Stimulated activated CD8-positive, alpha-beta memory T cell treated with anti-CD3 and anti-CD28 coated beads, Interleukin-15, amount 100 ng/mL, for 24 hours (primary cell): ENCODE measurements at regions not wholly inside any gene's neighbourhood (a gene's known extent, or its start where the extent isn't known, plus 50 kb on each side); places are given as distances from the start of the nearest gene placed in this dataset.
"Not testable (repeated sequence)": the region's sequence is repeated elsewhere in the genome, so short reads cannot be mapped to it uniquely, and the experiment has no call there.

Experiments
- DNase-seq: peaks from one replicate; pipeline ENCODE4 v3.0.0-alpha.2; 2020; ENCODE audit warnings: low read depth

DNA sequence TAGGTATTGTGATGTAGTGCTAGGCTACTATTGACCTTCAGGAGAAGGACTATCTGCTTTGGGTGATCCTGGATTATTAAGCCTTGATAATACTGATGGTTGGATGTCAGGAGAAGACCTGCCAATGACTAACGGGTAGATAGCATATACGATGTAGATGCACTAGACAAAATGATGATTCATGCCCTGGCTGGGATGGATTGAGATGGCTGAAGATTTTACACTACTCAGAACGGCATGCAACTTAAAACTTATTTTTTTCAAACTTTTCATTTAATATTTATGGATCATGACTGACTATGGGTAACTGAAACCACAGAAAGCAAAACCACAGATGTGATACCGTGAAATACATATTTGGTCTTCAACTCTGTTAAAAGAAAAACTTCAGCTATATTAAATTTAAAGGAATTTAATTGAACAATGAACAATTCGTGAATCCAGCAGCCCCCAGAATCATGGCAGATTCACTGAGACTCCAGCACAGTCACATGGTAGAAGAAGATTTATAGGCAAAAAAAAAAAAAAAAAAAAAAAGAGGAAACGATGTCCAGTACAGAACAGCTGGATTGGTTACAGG lies 124.6 kb upstream of the CDK13 start:
- no peak for DNase-seq

DNA sequence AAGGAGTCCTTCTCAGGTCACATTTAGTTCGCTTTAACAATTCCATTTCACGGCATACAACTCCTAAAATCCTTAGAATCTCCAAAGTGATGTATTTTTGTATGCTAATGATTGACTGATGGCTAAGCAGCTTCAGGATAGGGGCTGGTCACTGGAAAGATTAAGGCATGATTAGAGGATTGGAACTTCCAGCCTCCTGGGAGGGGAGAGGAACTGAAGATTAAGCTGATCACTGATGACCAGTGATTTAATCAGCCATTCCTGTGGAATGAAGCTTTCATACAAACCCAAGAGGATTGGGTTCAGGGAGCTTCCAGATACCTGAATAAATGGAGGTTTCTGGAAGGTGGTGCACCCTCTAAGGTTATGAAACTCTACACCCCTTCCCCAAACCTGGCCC lies 123.9 kb upstream of the CDK13 start:
- no peak for DNase-seq

DNA sequence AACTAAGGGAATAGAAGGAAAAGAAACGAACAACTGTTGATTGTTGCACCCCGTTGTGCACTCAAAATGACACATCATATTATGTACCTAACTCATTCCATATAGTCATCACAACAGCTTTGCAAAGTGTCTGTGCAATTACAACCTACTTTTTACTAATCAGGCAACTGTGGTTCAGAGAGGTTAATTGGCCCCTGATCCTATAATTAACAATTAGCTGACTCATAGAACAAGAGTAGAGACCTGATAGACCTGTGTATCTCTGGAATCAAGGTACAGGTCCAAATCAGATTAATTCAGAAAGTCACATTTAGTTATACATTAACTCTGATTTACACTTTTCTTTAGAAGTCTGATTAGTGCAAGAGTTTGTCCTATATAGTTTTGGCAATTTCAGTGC lies 122.5 kb upstream of the CDK13 start:
- DNase-seq = no peak

DNA sequence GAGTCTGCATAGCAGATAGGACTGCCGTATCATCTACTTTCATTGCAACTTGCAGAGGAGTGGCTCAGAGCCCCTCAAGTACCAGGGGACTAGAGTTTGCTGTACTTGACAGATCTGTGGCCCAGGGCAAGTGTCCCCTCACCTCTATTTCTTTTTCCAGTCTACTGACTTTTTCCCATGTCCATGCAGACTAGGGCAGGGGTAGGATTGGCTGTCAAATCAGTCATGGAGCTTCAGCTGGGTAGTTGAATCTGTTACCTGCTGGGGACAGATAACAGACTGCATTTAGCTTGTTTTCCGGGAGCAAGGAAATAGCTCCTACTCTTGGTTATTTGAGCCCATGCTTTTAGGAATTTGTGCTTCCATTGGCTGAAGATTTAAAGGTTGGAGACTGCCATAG lies 121.0 kb upstream of the CDK13 start:
- no peak for DNase-seq

DNA sequence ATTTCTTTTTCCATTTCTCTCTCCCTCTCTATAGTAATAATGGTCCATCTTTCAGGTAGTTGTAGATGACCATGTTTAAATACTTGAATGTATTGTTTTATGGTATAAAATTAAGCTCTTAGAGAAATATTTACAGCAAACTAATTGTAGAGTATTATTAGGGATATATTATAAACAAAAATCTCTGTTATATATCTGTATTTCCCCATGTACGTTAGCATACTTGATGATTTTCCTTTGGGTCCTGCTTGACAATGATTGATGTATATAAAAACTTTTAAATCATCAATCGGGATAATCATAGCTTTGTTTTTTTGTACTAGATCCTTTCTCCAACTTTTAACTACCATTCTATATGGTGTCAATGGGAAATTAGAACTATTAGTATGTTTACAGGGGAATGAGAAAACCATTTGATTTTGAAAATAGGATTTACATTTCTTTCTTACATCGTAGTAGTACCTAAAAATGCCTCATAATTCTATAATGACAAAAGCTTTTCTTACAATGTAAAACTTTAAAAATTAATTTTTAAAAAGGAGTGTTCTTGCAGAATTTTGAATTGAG lies 117.5 kb upstream of the CDK13 start:
- DNase-seq = no peak

DNA sequence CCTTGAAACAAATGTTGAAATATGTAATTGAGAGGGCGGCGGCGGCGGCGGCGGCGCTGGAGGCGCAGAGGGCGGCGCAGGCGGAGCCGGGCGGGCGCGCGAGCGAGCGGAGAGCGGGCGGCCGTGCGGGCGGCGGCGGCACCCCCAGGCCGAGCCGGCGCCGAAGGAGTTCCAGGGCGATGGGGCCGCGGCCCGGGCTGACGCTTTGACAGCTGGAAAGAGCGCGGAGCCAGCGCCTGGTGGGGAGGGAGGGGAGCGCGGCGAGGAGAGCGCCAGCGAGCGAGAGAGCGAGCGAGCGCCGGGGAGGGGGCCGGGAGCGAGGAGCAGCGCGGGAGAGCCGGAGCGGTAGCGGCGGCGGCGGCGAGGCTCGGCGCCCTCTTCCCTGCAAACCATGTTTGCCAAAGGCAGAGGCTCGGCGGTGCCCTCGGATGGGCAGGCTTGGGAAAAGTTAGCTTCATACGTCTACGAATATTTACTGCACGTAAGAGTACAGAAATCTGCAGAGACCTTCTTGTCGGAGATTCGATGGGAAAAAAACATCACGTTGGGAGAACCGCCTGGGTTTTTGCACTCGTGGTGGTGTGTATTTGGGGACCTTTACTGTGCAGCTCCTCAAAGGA lies 116.8 kb upstream of the CDK13 start:
- DNase-seq = peak; percentile 9

DNA sequence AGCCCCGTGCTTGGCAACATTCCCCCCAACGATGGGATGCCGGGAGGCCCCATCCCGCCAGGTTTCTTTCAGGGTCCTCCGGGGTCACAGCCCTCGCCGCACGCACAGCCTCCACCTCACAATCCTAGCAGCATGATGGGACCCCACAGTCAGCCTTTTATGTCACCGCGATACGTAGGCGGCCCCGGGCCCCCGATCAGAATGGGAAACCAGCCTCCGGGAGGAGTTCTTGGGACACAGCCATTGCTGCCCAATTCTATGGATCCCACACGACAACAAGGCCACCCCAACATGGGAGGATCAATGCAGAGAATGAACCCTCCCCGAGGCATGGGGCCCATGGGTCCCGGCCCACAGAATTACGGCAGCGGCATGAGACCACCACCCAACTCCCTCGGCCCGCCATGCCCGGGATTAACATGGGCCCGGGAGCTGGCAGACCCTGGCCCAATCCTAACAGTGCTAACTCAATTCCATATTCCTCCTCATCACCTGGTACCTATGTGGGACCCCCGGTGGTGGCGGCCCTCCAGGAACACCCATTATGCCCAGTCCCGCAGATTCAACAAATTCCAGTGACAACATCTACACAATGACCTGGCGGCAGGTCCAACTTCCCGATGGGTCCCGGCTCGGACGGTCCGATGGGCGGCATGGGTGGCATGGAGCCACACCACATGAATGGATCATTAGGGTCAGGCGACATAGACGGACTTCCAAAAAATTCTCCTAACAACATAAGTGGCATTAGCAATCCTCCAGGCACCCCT lies 116.0 kb upstream of the CDK13 start:
- DNase-seq = not testable (repeated sequence)

DNA sequence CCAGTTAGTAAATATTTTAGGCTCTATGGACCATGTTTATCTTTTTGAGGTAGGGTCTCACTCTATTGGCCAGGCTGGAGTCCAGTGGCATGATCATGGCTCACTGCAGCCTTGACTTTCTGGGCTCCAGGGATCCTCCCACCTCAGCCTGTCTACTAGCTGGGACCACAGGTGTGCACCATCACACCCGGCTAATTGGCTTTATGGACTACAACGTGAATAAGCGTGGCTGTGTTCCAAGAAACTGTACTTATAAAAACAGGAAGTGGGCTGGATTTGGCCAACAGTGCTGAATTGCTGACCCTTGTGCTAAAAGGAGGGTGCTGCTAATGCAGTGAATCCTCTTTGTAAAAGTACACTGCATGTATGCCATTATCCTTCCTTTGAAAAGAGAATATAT lies 111.7 kb upstream of the CDK13 start:
- DNase-seq = no peak

DNA sequence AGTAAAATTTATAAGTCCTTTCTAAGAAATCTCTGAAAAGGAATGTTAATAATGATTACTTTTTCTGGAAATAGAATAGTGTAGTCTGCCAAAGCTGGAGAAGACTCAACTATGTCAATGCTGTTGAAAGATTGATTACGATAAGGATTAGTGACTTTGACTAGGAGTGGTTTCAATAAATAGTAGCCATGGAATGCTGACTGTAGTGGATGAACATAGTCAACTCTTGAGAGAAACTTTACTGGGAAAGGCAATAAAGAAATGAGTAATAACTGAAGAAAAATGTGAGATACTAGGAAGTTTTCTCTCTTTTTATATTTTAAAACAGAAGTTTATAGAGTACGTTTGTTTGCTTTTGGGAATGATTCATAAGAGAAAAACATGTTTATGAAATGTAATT lies 105.0 kb upstream of the CDK13 start:
- no peak for DNase-seq

DNA sequence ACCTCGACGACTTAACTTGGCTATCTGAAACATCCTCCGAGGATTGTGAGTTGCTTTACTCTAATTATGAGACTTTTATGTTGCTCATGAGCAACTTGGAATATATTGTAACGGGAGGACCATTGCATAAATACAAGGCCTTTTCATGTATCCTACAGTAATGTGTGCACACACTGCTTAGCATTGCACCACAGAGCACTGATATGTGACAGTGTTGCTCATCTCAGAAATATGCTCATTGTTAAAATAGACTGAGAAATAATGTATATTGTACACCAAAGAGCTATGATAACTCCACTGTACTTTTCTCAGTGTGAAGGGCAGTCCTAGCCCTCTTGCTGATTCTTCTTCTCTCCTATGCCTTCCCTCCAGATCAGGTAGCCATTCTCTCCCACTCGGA lies 102.8 kb upstream of the CDK13 start:
- DNase-seq = no peak

DNA sequence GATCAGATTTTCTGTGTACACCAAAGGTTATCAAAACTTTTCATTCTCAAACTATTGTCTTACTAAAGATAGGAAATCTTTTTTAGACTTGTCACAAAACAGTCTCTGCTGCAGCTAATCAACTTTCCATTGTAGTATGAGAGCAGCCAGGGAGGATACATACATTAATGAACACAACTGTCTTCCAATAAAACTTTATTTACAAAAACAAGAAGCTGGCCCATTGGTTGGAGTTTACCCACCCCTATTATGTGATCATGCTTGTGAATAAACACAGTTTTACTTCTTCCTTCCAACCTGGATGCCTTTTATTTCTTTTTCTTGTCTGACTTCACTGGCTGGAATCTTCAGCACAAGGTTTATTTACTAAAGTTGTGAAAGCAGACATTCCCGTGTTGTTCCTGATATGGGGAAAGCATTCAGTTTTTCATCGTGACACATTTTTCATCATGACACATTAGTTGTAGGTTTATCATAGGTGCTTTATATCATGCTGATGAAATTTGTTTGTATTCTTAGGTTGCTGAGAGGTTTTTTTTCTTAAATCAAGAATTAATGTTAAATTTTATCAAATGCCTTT lies 98.5 kb upstream of the CDK13 start:
- no peak for DNase-seq

DNA sequence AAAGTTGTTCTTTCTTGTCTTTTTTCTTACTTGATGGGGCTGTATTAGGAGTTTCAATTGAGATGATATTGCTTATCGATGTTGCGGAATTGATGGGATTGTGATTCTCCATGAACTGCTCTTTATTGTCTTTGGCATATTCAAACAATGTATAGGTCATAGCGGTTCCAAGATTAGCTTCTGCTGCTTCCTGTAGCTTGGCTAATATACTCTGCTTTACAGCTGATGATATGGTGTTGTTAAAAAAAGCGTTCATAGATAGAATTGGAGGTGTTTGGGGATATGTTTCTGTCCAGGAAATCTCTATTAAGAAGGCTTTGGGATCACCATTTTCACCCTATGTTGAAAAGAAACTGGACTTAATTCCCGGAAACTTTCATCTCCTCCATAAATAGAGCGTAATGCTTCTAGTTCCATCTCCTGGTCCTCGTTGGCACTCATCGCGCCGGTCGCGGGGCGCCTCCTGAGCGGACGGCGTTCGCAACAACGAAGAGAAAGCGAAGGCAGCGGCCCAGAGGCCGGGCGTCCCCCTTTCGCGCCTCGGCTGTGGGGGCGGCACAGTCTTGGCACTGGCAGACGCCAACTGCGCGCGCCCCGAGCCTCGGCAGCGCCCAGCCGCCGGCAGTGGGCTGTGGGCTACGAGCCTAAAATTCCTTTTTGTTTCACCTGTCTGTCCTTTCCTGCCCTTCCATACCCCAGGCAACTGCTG lies 95.3 kb upstream of the CDK13 start:
- DNase-seq = not testable (repeated sequence)

DNA sequence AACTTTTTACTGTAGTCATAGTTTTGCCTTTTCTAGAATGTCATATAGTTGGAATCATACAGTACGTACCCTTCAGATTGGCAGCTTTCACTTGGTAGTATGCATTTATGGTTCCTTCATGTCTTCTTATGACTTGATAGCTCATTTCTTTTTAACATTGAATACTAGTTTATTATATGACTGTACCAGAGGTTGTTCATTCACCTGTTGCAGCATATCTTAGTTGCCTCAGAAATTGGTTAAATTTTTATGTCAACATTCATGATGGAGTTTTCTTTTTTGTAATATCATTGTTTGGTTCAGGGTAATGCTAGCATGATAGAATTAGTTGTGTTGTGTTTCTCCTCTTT lies 94.8 kb upstream of the CDK13 start:
- no peak for DNase-seq

DNA sequence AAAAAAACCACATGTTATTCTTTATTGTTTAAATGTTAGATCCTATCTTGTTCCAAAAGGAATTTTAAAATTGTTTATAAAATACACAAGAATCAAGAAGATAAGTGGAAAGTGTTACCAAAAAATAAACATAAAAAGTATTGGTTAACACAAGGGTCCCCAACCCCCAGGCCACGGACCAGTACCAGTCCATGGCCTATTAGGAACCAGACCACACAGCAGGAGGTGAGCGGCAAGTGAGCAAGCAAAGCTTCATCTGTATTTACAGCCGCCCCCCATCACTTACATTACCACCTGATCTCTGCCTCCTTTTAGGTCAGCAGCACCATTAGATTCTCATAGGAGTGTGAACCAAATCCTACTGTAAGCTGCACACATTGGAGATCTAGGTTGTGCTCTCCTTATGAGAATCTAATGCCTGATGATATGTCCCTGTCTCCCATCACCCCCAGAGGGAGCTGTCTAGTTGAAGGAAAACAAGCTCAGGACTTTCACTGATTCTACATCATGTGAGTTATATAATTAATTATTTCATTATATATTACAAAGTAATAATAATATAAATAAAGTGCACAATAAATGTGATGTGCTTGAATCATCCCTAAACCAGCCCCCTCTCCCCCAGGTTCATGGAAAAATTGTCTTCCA lies 86.3 kb upstream of the CDK13 start:
- DNase-seq = not testable (repeated sequence)

DNA sequence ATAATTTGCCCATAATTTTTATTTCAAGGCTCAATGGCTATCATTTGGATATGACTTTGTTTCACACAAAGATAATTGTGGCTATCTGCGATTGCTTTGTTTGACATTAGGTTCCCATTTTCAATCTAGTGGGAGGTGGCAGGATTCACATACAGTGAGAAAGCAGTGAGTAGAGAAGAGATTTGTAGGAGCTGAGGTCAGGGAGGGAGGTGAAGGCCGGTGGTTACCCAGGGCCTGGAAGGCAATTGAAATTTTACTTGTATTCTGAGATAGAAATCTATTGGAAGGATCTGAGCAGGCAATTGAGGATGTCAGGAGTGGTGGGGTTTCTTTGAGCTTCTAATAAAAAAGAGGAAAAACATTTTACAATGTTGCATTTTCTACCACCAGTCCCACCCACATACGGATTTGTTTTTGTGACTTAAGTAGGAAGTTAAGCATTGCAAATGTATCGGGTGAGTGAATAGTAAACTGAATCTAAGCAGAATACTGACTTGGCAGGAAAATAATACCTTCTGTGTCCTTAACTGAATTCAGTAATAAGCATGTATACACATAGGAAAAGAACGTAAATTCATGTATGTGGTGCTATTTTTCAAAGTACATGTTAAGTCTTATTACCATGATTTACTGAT lies 80.1 kb upstream of the CDK13 start:
- not testable (repeated sequence) for DNase-seq

DNA sequence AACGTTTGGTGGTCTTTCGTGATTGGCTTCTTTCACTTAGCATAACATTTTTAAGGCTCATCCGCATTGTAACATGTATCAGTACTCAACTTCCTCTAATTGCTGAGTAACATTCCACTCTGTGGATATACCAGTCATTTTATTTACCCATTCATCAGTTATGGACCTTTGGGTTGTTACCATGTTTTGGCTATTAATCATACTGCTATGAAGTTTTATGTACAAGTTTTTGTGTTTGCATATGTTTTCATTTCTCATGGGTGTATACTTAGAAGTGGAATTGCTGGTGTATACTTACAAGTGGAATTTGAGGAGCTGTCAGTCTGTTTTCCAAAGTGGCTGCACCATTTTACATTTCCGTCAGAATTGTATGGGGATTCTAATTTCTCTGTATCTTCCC lies 78.4 kb upstream of the CDK13 start:
- DNase-seq = not testable (repeated sequence)

DNA sequence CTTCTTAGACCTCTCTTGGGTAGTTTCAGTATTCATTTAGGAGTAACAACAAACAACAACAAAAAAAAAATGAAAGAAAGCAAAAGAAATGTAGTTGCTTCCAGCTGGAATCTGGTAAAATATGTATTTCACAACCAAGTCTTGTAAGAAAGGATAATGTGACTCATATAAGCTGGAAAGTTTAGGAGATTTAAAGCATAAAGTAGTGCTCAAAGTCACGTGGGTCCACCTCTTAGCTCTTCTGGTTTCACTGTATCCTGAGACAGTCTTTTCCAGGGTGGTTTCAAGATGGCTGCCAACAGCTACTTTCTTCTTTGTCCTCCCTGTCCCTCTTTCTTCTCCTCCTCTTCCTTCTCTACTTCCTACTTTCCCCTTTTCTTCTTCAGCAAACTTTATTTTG lies 69.5 kb upstream of the CDK13 start:
- no peak for DNase-seq

DNA sequence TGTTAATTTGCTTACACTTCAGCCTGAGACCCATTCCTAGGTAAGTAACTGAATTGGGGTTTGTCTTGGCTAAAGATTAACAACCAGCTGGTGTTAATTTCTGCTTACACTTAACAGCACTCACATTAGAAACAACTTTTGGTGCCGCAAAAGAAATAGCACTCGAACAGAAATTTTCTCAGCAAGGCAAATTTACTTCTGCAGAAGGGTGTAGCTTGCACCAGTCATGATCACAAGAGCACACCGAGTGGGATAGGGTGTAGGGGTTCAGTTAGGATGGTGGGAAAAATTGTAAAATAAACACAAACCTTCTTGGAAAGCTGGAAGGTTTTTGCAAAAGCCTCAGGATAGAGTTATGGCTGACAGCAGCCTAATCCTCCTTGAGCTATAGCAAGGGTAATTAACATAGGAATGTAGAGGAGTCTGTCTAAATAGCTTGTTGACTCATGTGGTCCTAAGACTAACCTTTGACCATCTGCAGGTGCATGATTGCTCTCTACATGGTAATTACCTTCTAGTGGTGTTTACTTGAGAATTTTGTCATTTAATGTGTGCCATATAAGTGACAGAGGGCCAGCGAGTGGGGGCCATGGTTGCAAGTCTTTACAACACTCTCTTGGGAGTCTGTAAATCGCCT lies 67.8 kb upstream of the CDK13 start:
- no peak for DNase-seq

DNA sequence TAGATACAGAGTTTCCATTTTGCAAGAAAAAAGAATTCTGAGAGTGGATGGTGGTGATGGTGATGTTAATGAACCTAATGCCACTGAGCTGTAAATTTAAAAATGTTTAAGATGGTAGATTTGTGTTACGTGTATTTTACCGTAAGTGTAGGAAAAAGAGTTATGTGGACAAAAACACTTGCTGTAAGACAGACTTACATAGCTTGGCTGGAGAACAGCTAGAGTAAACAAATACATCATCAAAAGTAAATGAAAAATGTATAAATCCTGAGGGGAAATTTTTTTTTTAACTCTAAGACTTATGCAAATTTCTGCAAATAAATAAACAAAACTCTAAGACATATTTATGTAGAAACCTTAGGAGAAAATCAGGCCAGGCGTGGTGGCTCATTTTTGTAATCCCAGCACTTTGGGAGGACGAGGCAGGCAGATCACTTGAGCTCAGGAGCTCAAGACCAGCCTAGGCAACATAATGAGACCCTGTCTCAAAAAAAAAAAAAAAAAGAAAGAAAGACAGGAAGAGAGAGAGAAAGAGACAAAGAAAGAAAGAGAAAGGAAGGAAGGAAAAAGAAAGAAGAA lies 66.2 kb upstream of the CDK13 start:
- DNase-seq = no peak

DNA sequence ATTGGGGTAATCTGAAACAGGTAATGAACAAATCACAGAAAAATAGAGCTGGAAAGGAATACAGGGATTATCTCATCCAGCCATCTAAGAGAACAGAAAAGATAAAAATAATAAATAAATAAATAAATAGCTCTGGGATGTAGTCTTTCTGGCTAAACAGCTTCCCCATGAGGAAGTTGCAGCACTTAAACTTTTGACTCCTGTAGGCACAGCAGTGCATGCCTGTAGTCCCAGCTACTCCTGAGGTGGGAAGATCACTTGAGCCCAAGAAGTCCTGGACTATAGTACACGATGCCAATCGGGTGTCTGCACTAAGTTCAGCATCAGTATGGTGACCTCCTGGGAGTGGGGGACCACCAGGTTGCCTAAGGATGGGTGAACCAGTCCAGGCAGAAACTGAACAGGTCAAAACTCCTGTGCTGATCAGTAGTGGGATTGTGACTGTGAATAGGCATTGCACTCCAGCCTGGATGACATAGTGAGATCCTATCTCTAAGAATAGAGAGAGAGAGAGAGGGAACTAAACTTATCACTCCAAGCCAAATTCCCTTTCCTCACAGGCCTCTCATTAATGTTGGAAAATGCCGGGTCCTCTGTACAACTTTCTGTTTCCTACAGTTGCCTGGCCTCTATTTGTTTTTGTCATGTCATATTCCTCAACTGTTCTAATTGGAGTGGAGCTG lies 61.7 kb upstream of the CDK13 start:
- DNase-seq = no peak
